ENCODE measurements at regions not wholly inside any gene's neighbourhood (a gene's known extent, or its start where the extent isn't known, plus 50 kb on each side); places are given as distances from the start of the nearest gene placed in this dataset.

DNA sequence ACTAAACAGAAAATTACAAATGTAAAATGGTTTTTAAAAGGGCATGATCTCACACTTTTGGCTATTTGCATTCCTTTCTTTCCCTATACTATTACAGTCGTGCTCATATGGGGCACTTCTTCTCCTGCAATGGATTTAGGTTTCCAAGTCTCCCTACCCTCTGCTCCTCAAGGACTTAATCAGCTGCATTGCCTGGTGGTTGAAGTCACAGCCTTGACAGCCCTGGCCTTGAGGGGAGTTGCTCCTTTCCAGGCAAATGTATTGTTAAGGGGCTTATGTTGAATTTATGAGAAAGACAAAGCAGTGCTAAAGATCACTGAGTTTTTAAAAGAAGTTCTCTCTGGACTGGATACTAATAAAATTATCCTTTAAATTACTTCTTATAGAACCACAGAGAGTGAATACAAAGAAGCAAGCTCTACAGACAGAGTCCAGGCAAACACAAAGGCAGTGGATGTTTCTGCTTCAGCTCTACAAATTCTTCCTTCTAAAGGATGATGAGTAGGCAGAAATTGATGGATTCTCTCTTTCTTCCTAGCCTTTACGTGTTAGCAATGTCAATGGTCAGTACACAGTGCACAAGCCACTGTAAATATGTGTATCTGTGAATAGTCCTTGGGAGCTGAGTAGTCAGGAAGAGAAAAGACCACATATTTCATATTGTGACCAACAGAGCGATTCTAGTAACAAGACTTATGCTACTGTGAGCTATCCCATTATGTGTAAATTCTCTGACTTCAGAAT is 390.9 kb downstream of the TBC1D4 start:
- no peak overlapping the region for H3K4me3 ChIP-seq (ENCODE audit: low read depth, low read length)
- DNase-seq (ENCODE audit: low read depth) = no peak
- TF ChIP-seq, protein P1, sequence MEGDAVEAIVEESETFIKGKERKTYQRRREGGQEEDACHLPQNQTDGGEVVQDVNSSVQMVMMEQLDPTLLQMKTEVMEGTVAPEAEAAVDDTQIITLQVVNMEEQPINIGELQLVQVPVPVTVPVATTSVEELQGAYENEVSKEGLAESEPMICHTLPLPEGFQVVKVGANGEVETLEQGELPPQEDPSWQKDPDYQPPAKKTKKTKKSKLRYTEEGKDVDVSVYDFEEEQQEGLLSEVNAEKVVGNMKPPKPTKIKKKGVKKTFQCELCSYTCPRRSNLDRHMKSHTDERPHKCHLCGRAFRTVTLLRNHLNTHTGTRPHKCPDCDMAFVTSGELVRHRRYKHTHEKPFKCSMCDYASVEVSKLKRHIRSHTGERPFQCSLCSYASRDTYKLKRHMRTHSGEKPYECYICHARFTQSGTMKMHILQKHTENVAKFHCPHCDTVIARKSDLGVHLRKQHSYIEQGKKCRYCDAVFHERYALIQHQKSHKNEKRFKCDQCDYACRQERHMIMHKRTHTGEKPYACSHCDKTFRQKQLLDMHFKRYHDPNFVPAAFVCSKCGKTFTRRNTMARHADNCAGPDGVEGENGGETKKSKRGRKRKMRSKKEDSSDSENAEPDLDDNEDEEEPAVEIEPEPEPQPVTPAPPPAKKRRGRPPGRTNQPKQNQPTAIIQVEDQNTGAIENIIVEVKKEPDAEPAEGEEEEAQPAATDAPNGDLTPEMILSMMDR (IDR thresholded peaks at IDR 0.05; ENCODE audit: insufficient read depth, low read depth, low read length, missing control alignments) = no peak

DNA sequence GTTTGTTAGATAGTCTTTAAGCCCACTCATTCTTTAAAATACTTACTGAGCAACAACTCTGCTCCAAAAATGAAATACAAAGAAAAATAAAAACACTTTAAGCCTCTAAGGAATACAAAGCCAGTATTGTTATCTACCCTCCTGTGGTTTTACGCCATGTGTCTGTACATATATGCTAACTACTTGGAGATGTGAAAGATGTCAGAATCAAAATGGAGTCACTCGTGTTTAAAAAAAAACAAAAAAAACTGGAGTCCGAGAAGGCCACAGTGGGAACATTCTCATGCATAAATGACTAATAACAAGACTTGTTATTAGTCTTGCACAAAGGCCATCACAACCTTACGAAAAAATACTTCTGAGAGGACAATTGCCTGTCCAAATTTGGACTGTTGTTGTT is 393.1 kb downstream of the TBC1D4 start:
- DNase-seq (ENCODE audit: low read depth) = no peak
- H3K4me3 ChIP-seq (ENCODE audit: low read depth, low read length) = no peak overlapping the region
- TF ChIP-seq, protein P1 (IDR thresholded peaks at IDR 0.05; ENCODE audit: insufficient read depth, low read depth, low read length, missing control alignments) = no peak

DNA sequence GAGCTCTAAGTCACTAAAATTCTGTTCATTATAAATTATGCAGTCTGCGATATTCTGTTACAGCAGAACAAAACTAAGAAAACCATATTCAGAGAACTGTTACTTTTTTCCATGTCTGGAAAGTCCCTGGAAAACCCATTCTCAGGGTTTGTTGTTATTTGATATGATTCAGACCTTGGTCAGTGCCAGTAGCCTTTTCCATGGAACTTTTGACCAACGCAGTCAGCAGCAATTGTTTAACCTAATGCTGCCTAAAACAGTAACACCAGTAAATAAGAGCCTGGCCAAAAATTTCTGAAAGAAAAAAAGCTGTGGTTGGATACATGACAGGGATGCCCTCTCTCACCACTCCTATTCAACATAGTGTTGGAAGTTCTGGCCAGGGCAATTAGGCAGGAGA is 402.7 kb downstream of the TBC1D4 start:
- TF ChIP-seq, protein P1 (IDR thresholded peaks at IDR 0.05; ENCODE audit: insufficient read depth, low read depth, low read length, missing control alignments) = no peak
- no peak overlapping the region for H3K4me3 ChIP-seq (ENCODE audit: low read depth, low read length)
- DNase-seq (ENCODE audit: low read depth) = no peak

DNA sequence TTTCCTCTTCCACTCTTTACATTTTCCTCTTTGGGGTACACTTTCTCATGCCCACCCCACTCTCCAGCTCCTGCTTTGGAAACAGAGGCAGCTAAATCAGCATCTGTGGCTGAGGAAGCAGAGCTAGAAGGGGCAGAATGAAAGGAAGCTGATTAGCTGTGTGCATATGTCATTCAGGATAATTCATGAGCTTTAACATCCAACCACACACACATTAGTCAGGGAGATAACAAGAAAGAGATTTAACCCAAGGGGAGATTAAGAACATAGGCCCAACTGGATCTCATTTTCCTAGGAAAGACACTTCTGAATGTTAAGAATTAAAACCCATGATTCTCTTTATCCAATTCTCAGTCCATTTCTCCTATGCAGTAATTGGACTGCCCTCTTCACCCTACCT is 405.5 kb downstream of the TBC1D4 start:
- TF ChIP-seq, protein P1 (IDR thresholded peaks at IDR 0.05; ENCODE audit: insufficient read depth, low read depth, low read length, missing control alignments) = no peak

DNA sequence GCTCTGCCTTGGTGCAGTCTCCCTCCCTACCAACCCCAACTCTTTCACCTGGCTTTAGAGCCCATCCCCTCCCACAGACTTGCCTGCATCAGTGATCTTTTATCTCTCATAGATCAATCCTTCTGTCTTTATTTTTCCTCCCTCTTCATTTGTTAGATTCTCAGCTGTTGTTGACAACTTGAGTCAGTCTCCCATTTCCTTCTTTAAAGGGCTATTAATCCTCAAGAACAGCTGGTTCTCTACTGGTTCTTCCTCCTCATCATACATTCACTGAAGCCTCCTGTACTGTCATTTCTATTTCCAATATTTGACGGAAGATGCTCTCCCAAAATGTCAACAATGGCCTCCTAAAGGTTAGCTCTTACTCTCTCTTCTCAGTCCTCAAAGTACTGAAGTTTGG is 408.2 kb downstream of the TBC1D4 start:
- H3K4me3 ChIP-seq (ENCODE audit: low read depth, low read length) = no peak overlapping the region
- DNase-seq (ENCODE audit: low read depth) = no peak
- TF ChIP-seq, protein P1 (IDR thresholded peaks at IDR 0.05; ENCODE audit: insufficient read depth, low read depth, low read length, missing control alignments) = no peak

More for the DNA sequence above, 405.5 kb downstream of the TBC1D4 start:
- DNase-seq (ENCODE audit: low read depth) = no peak
- no peak overlapping the region for H3K4me3 ChIP-seq (ENCODE audit: low read depth, low read length)

DNA sequence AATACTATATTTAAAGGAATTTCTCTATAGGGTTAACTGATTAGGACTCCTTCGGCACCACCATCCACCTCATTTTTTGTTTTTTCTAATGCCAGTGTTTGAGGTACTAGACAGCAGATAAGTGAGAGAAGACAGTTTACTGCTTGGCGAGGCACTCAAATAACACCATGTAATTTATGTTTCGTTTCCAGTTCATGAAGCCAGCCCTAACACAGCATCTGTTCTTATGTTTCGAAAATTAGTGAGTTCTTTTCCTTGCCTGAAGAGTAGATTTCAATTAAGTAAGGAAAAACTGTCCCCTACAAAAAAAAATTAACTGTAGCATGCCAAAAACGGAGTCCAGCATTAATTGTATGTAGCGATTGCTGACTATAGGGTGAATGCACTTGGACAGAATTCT is 409.1 kb downstream of the TBC1D4 start:
- no peak for DNase-seq (ENCODE audit: low read depth)
- TF ChIP-seq, protein P1 (IDR thresholded peaks at IDR 0.05; ENCODE audit: insufficient read depth, low read depth, low read length, missing control alignments) = no peak
- no peak overlapping the region for H3K4me3 ChIP-seq (ENCODE audit: low read depth, low read length)

DNA sequence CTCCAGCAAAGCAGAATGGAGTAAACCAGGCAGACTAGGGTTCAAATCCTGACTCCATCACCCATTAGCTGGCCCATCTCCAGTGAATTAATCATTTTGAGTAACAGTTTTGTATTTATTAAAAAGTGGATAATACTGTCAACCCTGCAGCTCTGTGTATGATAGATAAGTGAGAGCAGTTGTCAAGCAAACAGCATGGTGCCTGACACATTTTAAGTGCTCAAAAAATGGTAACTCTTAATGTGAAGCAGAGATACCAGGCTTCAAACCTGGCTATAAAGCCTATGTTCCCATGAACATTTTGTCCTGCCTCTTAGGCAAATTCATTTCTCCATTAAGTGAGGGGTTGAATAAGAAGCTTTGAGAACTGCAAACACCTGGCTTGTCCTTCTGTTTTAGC is 409.6 kb downstream of the TBC1D4 start:
- no peak overlapping the region for H3K4me3 ChIP-seq (ENCODE audit: low read depth, low read length)
- DNase-seq (ENCODE audit: low read depth) = no peak
- TF ChIP-seq, protein P1 (IDR thresholded peaks at IDR 0.05; ENCODE audit: insufficient read depth, low read depth, low read length, missing control alignments) = no peak
